HEK293 (cell line): ENCODE measurements at regions not wholly inside any gene's neighbourhood (a gene's known extent, or its start where the extent isn't known, plus 50 kb on each side); places are given as distances from the start of the nearest gene placed in this dataset.

Experiments used
- BCL11B ChIP-seq: fragments of 450-650 bp; formaldehyde crosslinking; IDR thresholded peaks from 2 replicates; pipeline ENCODE4 v1.5.1; 2016; ENCODE audit warnings: low read depth, missing biosample characterization, missing genetic modification characterization
- FEZF1 ChIP-seq: fragments of 450-650 bp; formaldehyde crosslinking; IDR thresholded peaks from 2 replicates; pipeline ENCODE4 v1.5.1; 2016; ENCODE audit warnings: missing biosample characterization, missing genetic modification characterization
- GLIS2 ChIP-seq: fragments of 450-650 bp; formaldehyde crosslinking; IDR thresholded peaks from 2 replicates; pipeline ENCODE4 v1.5.1; 2016; ENCODE audit warnings: missing biosample characterization, missing genetic modification characterization
- KLF1 ChIP-seq: fragments of 450-650 bp; formaldehyde crosslinking; IDR thresholded peaks from 2 replicates; pipeline ENCODE4 v1.5.1; 2016; ENCODE audit warnings: missing biosample characterization, missing genetic modification characterization
- KLF8 ChIP-seq: fragments of 450-650 bp; formaldehyde crosslinking; IDR thresholded peaks from 2 replicates; pipeline ENCODE4 v1.5.1; 2016; ENCODE audit warnings: missing biosample characterization, missing genetic modification characterization
- OSR2 ChIP-seq: fragments of 450-650 bp; formaldehyde crosslinking; IDR thresholded peaks from 2 replicates; pipeline ENCODE4 v1.5.1; 2016; ENCODE audit warnings: missing biosample characterization, missing genetic modification characterization
- PRDM6 ChIP-seq: fragments of 450-650 bp; formaldehyde crosslinking; IDR thresholded peaks from 2 replicates; pipeline ENCODE4 v1.5.1; 2017; ENCODE audit warnings: missing biosample characterization, missing genetic modification characterization
- TCF7L2 ChIP-seq: IDR thresholded peaks from 2 replicates; pipeline ENCODE4 v1.6.1; 2011; ENCODE audit warnings: low read depth, mild to moderate bottlenecking, inconsistent platforms, low read length, moderate library complexity, borderline replicate concordance
- YY2 ChIP-seq: fragments of 450-650 bp; formaldehyde crosslinking; IDR thresholded peaks from 2 replicates; pipeline ENCODE4 v1.5.1; 2016; ENCODE audit warnings: missing biosample characterization, missing genetic modification characterization
- ZBTB17 ChIP-seq: fragments of 450-650 bp; formaldehyde crosslinking; IDR thresholded peaks from 2 replicates; pipeline ENCODE4 v1.5.1; 2016; ENCODE audit warnings: missing biosample characterization, missing genetic modification characterization
- ZBTB7A ChIP-seq: fragments of 450-650 bp; formaldehyde crosslinking; IDR thresholded peaks from 2 replicates; pipeline ENCODE4 v1.5.1; 2016; ENCODE audit warnings: low read depth, missing biosample characterization, missing genetic modification characterization
- ZBTB8A ChIP-seq: fragments of 450-650 bp; formaldehyde crosslinking; IDR thresholded peaks from 2 replicates; pipeline ENCODE4 v1.5.1; 2016; ENCODE audit warnings: missing biosample characterization, missing genetic modification characterization
- ZNF10 ChIP-seq: fragments of 450-650 bp; formaldehyde crosslinking; IDR thresholded peaks from 2 replicates; pipeline ENCODE4 v1.5.1; 2017; ENCODE audit warnings: missing biosample characterization, missing genetic modification characterization
- ZNF169 ChIP-seq: fragments of 450-650 bp; formaldehyde crosslinking; IDR thresholded peaks from 2 replicates; pipeline ENCODE4 v1.5.1; 2016; ENCODE audit warnings: missing biosample characterization, missing genetic modification characterization
- ZNF175 ChIP-seq: fragments of 450-650 bp; formaldehyde crosslinking; IDR thresholded peaks from 2 replicates; pipeline ENCODE4 v1.5.1; 2016; ENCODE audit warnings: missing biosample characterization, missing genetic modification characterization
- ZNF2 ChIP-seq: fragments of 450-650 bp; formaldehyde crosslinking; IDR thresholded peaks from 2 replicates; pipeline ENCODE4 v1.5.1; 2016; ENCODE audit warnings: missing biosample characterization, missing genetic modification characterization
- ZNF23 ChIP-seq: fragments of 450-650 bp; formaldehyde crosslinking; IDR thresholded peaks from 2 replicates; pipeline ENCODE4 v1.5.1; 2016; ENCODE audit warnings: missing biosample characterization, missing genetic modification characterization, borderline replicate concordance
- ZNF292 ChIP-seq: fragments of 450-650 bp; formaldehyde crosslinking; IDR thresholded peaks from 2 replicates; pipeline ENCODE4 v1.5.1; 2016; ENCODE audit warnings: low read depth, missing biosample characterization, missing genetic modification characterization, borderline replicate concordance
- ZNF350 ChIP-seq: fragments of 450-650 bp; formaldehyde crosslinking; IDR thresholded peaks from 2 replicates; pipeline ENCODE4 v1.5.0; 2017; ENCODE audit warnings: missing biosample characterization, mild to moderate bottlenecking, missing genetic modification characterization
- ZNF426 ChIP-seq: fragments of 450-650 bp; formaldehyde crosslinking; IDR thresholded peaks from 2 replicates; pipeline ENCODE4 v1.5.1; 2017; ENCODE audit warnings: missing biosample characterization, missing genetic modification characterization, mild to moderate bottlenecking, inconsistent platforms, moderate library complexity
- ZNF473 ChIP-seq: fragments of 450-650 bp; formaldehyde crosslinking; IDR thresholded peaks from 2 replicates; pipeline ENCODE4 v1.5.1; 2017; ENCODE audit warnings: missing biosample characterization, missing genetic modification characterization
- ZNF488 ChIP-seq: fragments of 450-650 bp; formaldehyde crosslinking; IDR thresholded peaks from 2 replicates; pipeline ENCODE4 v1.5.1; 2016; ENCODE audit warnings: missing biosample characterization, missing genetic modification characterization
- ZNF501 ChIP-seq: fragments of 450-650 bp; formaldehyde crosslinking; IDR thresholded peaks from 2 replicates; pipeline ENCODE4 v1.5.1; 2016; ENCODE audit warnings: missing biosample characterization, missing genetic modification characterization
- ZNF549 ChIP-seq: fragments of 450-650 bp; IDR thresholded peaks from 2 replicates; pipeline ENCODE4 v1.5.1; 2018; ENCODE audit warnings: missing biosample characterization, missing genetic modification characterization, mild to moderate bottlenecking, inconsistent platforms, moderate library complexity
- ZNF561 ChIP-seq: fragments of 450-650 bp; IDR thresholded peaks from 2 replicates; pipeline ENCODE4 v1.5.1; 2018; ENCODE audit warnings: missing biosample characterization, missing genetic modification characterization, borderline replicate concordance
- ZNF571 ChIP-seq: fragments of 450-650 bp; formaldehyde crosslinking; IDR thresholded peaks from 2 replicates; pipeline ENCODE4 v1.5.0; 2017; ENCODE audit warnings: missing biosample characterization, missing genetic modification characterization
- ZNF610 ChIP-seq: fragments of 450-650 bp; formaldehyde crosslinking; IDR thresholded peaks from 2 replicates; pipeline ENCODE4 v1.5.1; 2016; ENCODE audit warnings: missing biosample characterization, missing genetic modification characterization, borderline replicate concordance
- ZNF645 ChIP-seq: fragments of 450-650 bp; formaldehyde crosslinking; IDR thresholded peaks from 2 replicates; pipeline ENCODE4; 2016; ENCODE audit warnings: missing biosample characterization, missing genetic modification characterization
- ZNF660 ChIP-seq: fragments of 450-650 bp; IDR thresholded peaks from 2 replicates; pipeline ENCODE4 v1.5.1; 2018; ENCODE audit warnings: missing biosample characterization, mild to moderate bottlenecking, missing genetic modification characterization
- ZNF692 ChIP-seq: fragments of 450-650 bp; formaldehyde crosslinking; IDR thresholded peaks from 2 replicates; pipeline ENCODE4 v1.5.1; 2016; ENCODE audit warnings: missing biosample characterization, missing genetic modification characterization
- ZNF785 ChIP-seq: fragments of 450-650 bp; formaldehyde crosslinking; IDR thresholded peaks from 2 replicates; pipeline ENCODE4 v1.5.1; 2016; ENCODE audit warnings: missing biosample characterization, missing genetic modification characterization
- ZSCAN18 ChIP-seq: fragments of 450-650 bp; formaldehyde crosslinking; IDR thresholded peaks from 2 replicates; pipeline ENCODE4 v1.5.1; 2016; ENCODE audit warnings: missing biosample characterization, missing genetic modification characterization
- ZSCAN5A ChIP-seq: fragments of 450-650 bp; formaldehyde crosslinking; IDR thresholded peaks from 2 replicates; pipeline ENCODE4 v1.5.1; 2016; ENCODE audit warnings: missing biosample characterization, missing genetic modification characterization

- TF ChIP-seq ZNF571 (tag by site-specific recombination) (no peak), ZNF610 (tag by site-specific recombination) (peak; percentile 57), ZNF660 (tag by site-specific recombination) (no peak), ZNF645 (tag by site-specific recombination) (peak; percentile 85; the same call in 1 of the 2 replicates), ZNF23 (tag by site-specific recombination) (no peak), ZSCAN18 (tag by site-specific recombination) (no peak), KLF1 (tag by site-specific recombination) (no peak), BCL11B (tag by site-specific recombination) (no peak), FEZF1 (peak; percentile 96), ZNF473 (tag by site-specific recombination) (no peak), ZNF488 (peak; percentile 86), ZNF2 (tag by site-specific recombination) (no peak), ZNF785 (tag by site-specific recombination) (no peak), KLF8 (tag by site-specific recombination) (no peak), OSR2 (peak; percentile 90), PRDM6 (tag by site-specific recombination) (peak; percentile 61), ZSCAN5A (tag by site-specific recombination) (no peak), YY2 (no peak), ZNF350 (tag by site-specific recombination) (no peak), ZNF292 (no peak), ZBTB8A (tag by site-specific recombination) (peak; percentile 54), GLIS2 (peak; percentile 29; the same call in 1 of the 2 replicates), ZNF426 (tag by site-specific recombination) (no peak), ZNF501 (tag by site-specific recombination) (no peak), ZNF561 (peak; percentile 84), ZNF10 (tag by site-specific recombination) (no peak), ZNF175 (no peak), ZNF692 (tag by site-specific recombination) (peak; percentile 99), ZNF549 (no peak), ZBTB17 (tag by site-specific recombination) (no peak), ZBTB7A (tag by site-specific recombination) (no peak), ZNF169 (tag by site-specific recombination) (no peak), TCF7L2 (peak; percentile 52; the same call in 1 of the 2 replicates)
Observed at GRCh38 chr15:72967811-72968530, 84.3 kb upstream of the NEO1 start (continued).
